Pancreas (tissue), 10 donors: ENCODE measurements at regions not wholly inside any gene's neighbourhood (a gene's known extent, or its start where the extent isn't known, plus 50 kb on each side); places are given as distances from the start of the nearest gene placed in this dataset.
A peak's percentile ranks its signal among the peaks of the same experiment; 100 is the strongest.

ENCODE experiments used
- ATAC-seq, 4 donors: fragments of 200-7000 bp; cut with Tn5 transposase; one replicate each; pipeline versions ENCODE4 v1.8.0 to v1.9.1; 2020; ENCODE audit warnings: mild to moderate bottlenecking in 4 of 4, moderate library complexity in 4 of 4
- DNase-seq, 6 donors: peaks; one replicate each; pipeline ENCODE4 v3.0.0-alpha.2; 2020
- FAIRE-seq: peaks from 2 replicates; lab custom pipeline; 2012; peaks lifted over from hg19 to GRCh38; lab: Jason Lieb, UNC
- H3K27ac ChIP-seq, 4 donors: fragments of 200-600 bp; sonication (generic); 1 replicate in 3 of 4; 2 replicates in 1 of 4; pipeline versions ENCODE4 v1.5.0 to v1.8.0; 2020
- H3K27me3 ChIP-seq, 4 donors: fragments of 200-600 bp; one replicate each; pipeline ENCODE4 v1.8.0; 2021
- H3K36me3 ChIP-seq, 3 donors: fragments of 200-600 bp; sonication (generic) in 1 of 3; one replicate each; pipeline versions ENCODE4 v1.5.0 to v1.8.0; 2020 to 2021
- H3K4me1 ChIP-seq, 3 donors: fragments of 200-600 bp; one replicate each; pipeline ENCODE4 v1.8.0; 2021
- H3K4me3 ChIP-seq, 4 donors: fragments of 200-600 bp; sonication (generic) in 2 of 4; one replicate each; pipeline versions ENCODE4 v1.5.0 to v1.8.0; 2020 to 2021
- H3K9me3 ChIP-seq, 4 donors: fragments of 200-600 bp; one replicate each; pipeline ENCODE4 v1.8.0; 2021
- WGBS, 2 donors: extraction: QIAGEN DNeasy Blood & Tissue Kit; methylation state at CpG; one replicate each; pipeline ENCODE4 v1.1.7; 2013; 5-methylcytosine and 5-hydroxymethylcytosine counted together
- intact Hi-C, 3 donors: fragments of 100-400 bp; cut with DNase I; formaldehyde crosslinking; loops; one replicate each; pipeline versions ENCODE4 v1.11.1 to v1.14.2; 2022
- TF ChIP-seq, protein P1 (sequence below), 4 donors: fragments of 200-600 bp; sonication (generic) in 3 of 4; IDR thresholded peaks; one replicate each; pipeline versions ENCODE4 v1.5.0 to v1.8.0; 2021; ENCODE audit warnings: antibody characterized with exemption in 4 of 4
- donor health status: healthy with polysubstance abuse.
- donor health status: DM: no; HTN: no; CAD: no; lungs with moderate emphysema.
- donor health status: DM: no; HTN: no; CAD: no.
- donor health status: control.
- donor health status: control.
- donor health status: Bipolar disorder and iron deficiency.
- donor health status: DM: yes; HTN: yes; CAD: no.
- donor health status: DM: no; HTN: no; CAD: no.
- donor health status: DM: no; HTN: no; CAD: no.
- donor health status: DM: yes; HTN: yes; CAD: no.

DNA sequence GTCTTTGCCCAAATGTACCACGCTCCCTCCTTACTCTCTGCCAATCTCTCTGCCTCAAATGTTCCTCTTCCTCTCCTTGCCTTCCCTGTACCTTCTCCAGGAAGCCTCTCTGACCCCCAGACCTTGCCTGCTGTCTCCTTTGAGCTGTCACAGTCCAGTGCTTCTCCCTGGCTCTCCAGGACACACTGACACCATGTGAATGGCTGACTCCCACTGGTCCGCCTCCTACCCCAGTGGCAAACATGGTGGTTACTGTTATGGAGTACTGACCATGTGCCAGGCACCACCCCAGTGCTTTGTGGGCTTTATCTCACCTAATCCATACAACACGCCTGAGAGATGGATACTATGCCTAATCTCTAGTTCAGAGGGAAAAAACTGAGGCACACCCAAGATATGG, 141.9 kb downstream of the TPRA1 start:
- TF ChIP-seq, protein P1, sequence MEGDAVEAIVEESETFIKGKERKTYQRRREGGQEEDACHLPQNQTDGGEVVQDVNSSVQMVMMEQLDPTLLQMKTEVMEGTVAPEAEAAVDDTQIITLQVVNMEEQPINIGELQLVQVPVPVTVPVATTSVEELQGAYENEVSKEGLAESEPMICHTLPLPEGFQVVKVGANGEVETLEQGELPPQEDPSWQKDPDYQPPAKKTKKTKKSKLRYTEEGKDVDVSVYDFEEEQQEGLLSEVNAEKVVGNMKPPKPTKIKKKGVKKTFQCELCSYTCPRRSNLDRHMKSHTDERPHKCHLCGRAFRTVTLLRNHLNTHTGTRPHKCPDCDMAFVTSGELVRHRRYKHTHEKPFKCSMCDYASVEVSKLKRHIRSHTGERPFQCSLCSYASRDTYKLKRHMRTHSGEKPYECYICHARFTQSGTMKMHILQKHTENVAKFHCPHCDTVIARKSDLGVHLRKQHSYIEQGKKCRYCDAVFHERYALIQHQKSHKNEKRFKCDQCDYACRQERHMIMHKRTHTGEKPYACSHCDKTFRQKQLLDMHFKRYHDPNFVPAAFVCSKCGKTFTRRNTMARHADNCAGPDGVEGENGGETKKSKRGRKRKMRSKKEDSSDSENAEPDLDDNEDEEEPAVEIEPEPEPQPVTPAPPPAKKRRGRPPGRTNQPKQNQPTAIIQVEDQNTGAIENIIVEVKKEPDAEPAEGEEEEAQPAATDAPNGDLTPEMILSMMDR (IDR thresholded peaks at IDR 0.05) = no peak
- 59 to 69% methylated on average over 3 of the region's 3 CpGs for WGBS, 2 donors
- H3K36me3 ChIP-seq = no peaks in the 10 kb centered on the region
- intact Hi-C loops = loop anchor here in 1 of 3 donors (5.0 kb wide), 1 partner anchor 766 kb away; no protein-coding TSS in a partner anchor
- FAIRE-seq (no peak), ATAC-seq (no peak), DNase-seq (peak in 1 of 6 donors; percentile 36)
- H3K4me1 ChIP-seq = no peaks in the 10 kb centered on the region
- H3K27ac ChIP-seq = no peak overlapping the region
- H3K27me3 ChIP-seq = no peaks in the 10 kb centered on the region
- H3K9me3 ChIP-seq = no peaks in the 10 kb centered on the region
- H3K4me3 ChIP-seq = no peak overlapping the region

- WGBS, 2 donors = 40 to 49% methylated on average over 3 of the region's 3 CpGs
Observed at GRCh38 chr3:127448161-127448561, 142.4 kb downstream of the TPRA1 start.

DNA sequence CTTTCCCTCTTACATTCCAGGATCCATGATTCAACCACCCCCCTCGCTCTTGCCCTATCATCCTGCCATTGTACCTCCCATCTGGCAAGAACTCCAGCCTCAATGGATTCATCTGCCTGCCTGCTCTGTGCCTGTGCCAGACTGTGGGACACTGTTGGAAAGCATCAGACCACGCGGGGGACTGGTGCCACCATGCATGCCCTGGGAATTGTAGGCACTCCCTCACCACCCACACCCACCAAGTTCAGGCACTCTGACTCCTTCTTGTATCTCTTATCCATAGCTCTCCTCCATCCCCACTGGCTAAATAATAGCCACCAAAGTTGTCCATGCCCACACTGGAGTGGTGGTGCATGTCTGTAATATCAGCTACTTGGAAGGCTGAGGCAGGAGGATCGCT, 143.8 kb downstream of the TPRA1 start:
- intact Hi-C loops = loop anchor here in 1 of 3 donors (5.0 kb wide), 1 partner anchor 764 kb away; no protein-coding TSS in a partner anchor
- DNase-seq = peak in 1 of 6 donors; percentile 19
- FAIRE-seq = no peak
- Histone ChIP-seq H3K9me3 (no peaks in the 10 kb centered on the region), H3K27me3 (no peaks in the 10 kb centered on the region), H3K36me3 (no peaks in the 10 kb centered on the region), H3K4me3 (no peak overlapping the region), H3K27ac (no peak overlapping the region), H3K4me1 (no peaks in the 10 kb centered on the region)
- TF ChIP-seq, protein P1 (IDR thresholded peaks at IDR 0.05) = no peak
- no peak for ATAC-seq
- WGBS, 2 donors = 72 to 88% methylated on average over 4 of the region's 4 CpGs

More at GRCh38 chr3:127448161-127448561, 142.4 kb downstream of the TPRA1 start:
- no peak overlapping the region for H3K27ac ChIP-seq
- TF ChIP-seq, protein P1 (IDR thresholded peaks at IDR 0.05) = no peak
- intact Hi-C loops = loop anchor here in 1 of 3 donors (5.0 kb wide), 1 partner anchor 766 kb away; no protein-coding TSS in a partner anchor
- H3K4me1 ChIP-seq = no peaks in the 10 kb centered on the region
- no peaks in the 10 kb centered on the region for H3K36me3 ChIP-seq
- no peak for FAIRE-seq
- H3K27me3 ChIP-seq = no peaks in the 10 kb centered on the region
- peak in 2 of 6 donors; percentile 12 to 17 for DNase-seq
- ATAC-seq = peak in 3 of 4 donors; percentile 32 to 60 (median 38)
- H3K4me3 ChIP-seq = no peak overlapping the region
- no peaks in the 10 kb centered on the region for H3K9me3 ChIP-seq

DNA sequence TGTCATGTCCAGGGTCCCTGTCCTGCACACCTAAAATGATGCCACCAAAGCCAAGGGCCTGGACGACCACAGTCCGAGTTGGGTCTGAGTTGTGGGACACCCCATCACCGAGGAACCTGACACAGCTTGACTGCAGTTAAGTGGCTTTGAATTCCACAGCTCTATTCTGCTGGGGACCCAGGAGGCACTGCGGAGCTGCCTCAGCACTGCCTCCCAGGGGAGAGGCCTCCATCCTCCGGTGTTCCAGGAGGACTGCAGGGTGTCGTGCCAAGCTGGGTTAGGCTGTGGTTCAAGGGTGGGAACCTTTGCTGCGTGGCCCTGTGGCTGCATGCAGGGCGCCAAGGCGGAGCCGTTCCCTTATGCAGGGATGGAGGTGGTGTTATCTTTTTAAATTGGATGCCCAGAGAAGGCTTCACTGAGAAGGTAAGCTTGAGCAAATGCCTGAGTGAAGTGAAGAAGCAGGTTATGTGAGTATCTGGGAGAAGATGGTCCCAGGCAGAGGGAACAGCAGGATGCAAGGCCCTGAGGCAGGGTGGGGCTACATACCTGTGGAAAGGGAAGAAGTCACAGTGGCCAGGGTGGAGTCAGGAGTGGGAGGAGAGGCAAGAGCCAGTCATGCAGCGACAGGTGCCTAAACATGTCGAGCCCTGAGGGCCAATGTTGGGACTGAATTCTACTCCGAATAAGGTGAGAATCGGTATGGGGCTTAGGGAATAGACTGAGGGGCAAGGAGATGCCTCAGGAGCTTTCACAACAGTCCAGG, 144.8 kb downstream of the TPRA1 start:
- FAIRE-seq = no peak
- peak in 1 of 6 donors; percentile 40 for DNase-seq
- Histone ChIP-seq H3K4me1 (no peaks in the 10 kb centered on the region), H3K9me3 (no peaks in the 10 kb centered on the region), H3K36me3 (no peaks in the 10 kb centered on the region), H3K4me3 (no peak overlapping the region), H3K27me3 (no peaks in the 10 kb centered on the region), H3K27ac (no peak overlapping the region)
- TF ChIP-seq, protein P1 (IDR thresholded peaks at IDR 0.05) = no peak
- intact Hi-C loops = loop anchor here in 1 of 3 donors (5.0 kb wide), 1 partner anchor 763 kb away; no protein-coding TSS in a partner anchor
- 77 to 87% methylated on average over 14 of the region's 14 CpGs for WGBS, 2 donors
- ATAC-seq = no peak

DNA sequence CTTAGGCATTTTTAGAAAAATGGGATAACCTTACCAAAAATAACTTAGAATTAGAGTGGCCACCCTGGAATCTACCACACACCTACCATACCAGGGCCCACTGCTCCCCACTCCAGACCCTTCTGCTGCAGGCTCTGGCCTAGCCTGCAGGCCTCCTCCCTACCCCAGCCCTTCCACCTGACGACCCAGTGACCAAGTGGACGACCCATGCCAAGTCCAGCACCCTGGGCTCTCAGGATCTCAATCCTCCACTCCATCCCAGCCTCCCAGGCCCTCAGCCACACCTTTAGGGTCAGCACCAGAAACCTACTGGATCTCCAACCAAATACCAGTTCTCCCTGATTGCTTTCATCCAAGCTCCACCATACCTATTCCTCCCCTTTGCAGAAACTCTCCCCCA, 145.8 kb downstream of the TPRA1 start:
- Histone ChIP-seq H3K36me3 (no peaks in the 10 kb centered on the region), H3K27me3 (no peaks in the 10 kb centered on the region), H3K9me3 (no peaks in the 10 kb centered on the region), H3K4me3 (no peak overlapping the region), H3K27ac (no peak overlapping the region), H3K4me1 (no peaks in the 10 kb centered on the region)
- 63 to 72% methylated on average over 2 of the region's 2 CpGs for WGBS, 2 donors
- DNase-seq (peak in 1 of 6 donors; percentile 15), ATAC-seq (no peak), FAIRE-seq (no peak)
- TF ChIP-seq, protein P1 (IDR thresholded peaks at IDR 0.05) = no peak
- intact Hi-C loops = loop anchor here in 1 of 3 donors (5.0 kb wide), 1 partner anchor 762 kb away; no protein-coding TSS in a partner anchor
